Esophagus muscularis mucosa (tissue), 4 donors: ENCODE measurements at regions not wholly inside any gene's neighbourhood (a gene's known extent, or its start where the extent isn't known, plus 50 kb on each side); places are given as distances from the start of the nearest gene placed in this dataset.

Experiments used
- DNase-seq: peaks from one replicate; pipeline ENCODE4 v3.0.0-alpha.2; 2017; ENCODE audit errors: extremely low spot score
- H3K27ac ChIP-seq, 4 donors: fragments of 200-600 bp; sonication (generic); replicated peaks in 1 of 4; 1 replicate in 3 of 4; 2 replicates in 1 of 4; pipeline ENCODE4 v1.5.1; 2016 to 2019; ENCODE audit warnings: mild to moderate bottlenecking in 1 of 4
- H3K27me3 ChIP-seq, 4 donors: fragments of 200-600 bp; sonication (generic); one replicate each; pipeline versions ENCODE4 v1.5.1 to v1.6.0; 2016 to 2019
- H3K36me3 ChIP-seq, 4 donors: fragments of 200-600 bp; sonication (generic); one replicate each; pipeline ENCODE4 v1.5.1; 2016 to 2019
- H3K4me1 ChIP-seq, 4 donors: fragments of 200-600 bp; sonication (generic); one replicate each; pipeline ENCODE4 v1.5.1; 2016 to 2019
- H3K4me3 ChIP-seq, 4 donors: fragments of 200-600 bp; sonication (generic); 1 replicate in 2 of 4; 2 replicates in 2 of 4; pipeline ENCODE4 v1.5.1; 2016 to 2019; ENCODE audit warnings: mild to moderate bottlenecking in 4 of 4, moderate library complexity in 1 of 4
- H3K9me3 ChIP-seq, 4 donors: fragments of 200-600 bp; sonication (generic); 1 replicate in 3 of 4; 2 replicates in 1 of 4; pipeline ENCODE4 v1.5.1; 2016 to 2019
- CTCF ChIP-seq, 3 experiments: fragments of 200-600 bp in 2 of 3; fragments of 450-650 bp in 1 of 3; sonication (generic) in 2 of 3; IDR thresholded peaks; one replicate each; pipeline ENCODE4 v1.5.1; 2017 to 2019; ENCODE audit warnings: antibody characterized with exemption in 3 of 3, mild to moderate bottlenecking in 2 of 3, moderate library complexity in 1 of 3
- EP300 ChIP-seq: sonication (generic); formaldehyde crosslinking; IDR thresholded peaks from one replicate; pipeline ENCODE4 v1.6.1; 2017; ENCODE audit warnings: antibody characterized with exemption
- POLR2A ChIP-seq: fragments of 450-650 bp; IDR thresholded peaks from one replicate; pipeline ENCODE4 v1.6.1; 2017; ENCODE audit warnings: antibody characterized with exemption, moderate library complexity, mild to moderate bottlenecking, low read depth
- POLR2AphosphoS5 ChIP-seq, 2 donors: sonication (generic); formaldehyde crosslinking; IDR thresholded peaks; one replicate each; pipeline ENCODE4 v1.6.1; 2017; ENCODE audit warnings: antibody characterized with exemption in 2 of 2
- WGBS: methylation state at CpG from one replicate; pipeline ENCODE4 v1.1.5; 2018; 5-methylcytosine and 5-hydroxymethylcytosine counted together
- intact Hi-C: fragments of 100-400 bp; cut with DNase I; formaldehyde crosslinking; loops from one replicate; pipeline ENCODE4 v1.15.1; 2023

GRCh38 chr1:228911225-228912210 lies 176.2 kb downstream of the RHOU start:
- Histone ChIP-seq H3K27ac (no peak overlapping the region), H3K9me3 (peaks cover 0 to 7% (median 0%) of the 10 kb centered on the region in 4 donors), H3K27me3 (no peaks in the 10 kb centered on the region), H3K4me1 (no peaks in the 10 kb centered on the region), H3K4me3 (no peak overlapping the region), H3K36me3 (no peaks in the 10 kb centered on the region)
- DNase-seq = no peak
- WGBS = 80% methylated on average over 14 of the region's 14 CpGs
- intact Hi-C loops = no loop called here
- TF ChIP-seq EP300 (no peak), POLR2AphosphoS5 (IDR thresholded peaks at IDR 0.05) (no peak), POLR2A (no peak), CTCF (IDR thresholded peaks at IDR 0.05) (no peak)

- H3K4me3 ChIP-seq = no peak overlapping the region
- H3K27me3 ChIP-seq = no peaks in the 10 kb centered on the region
- H3K27ac ChIP-seq = no peak overlapping the region
- H3K4me1 ChIP-seq = no peaks in the 10 kb centered on the region
- no peaks in the 10 kb centered on the region for H3K9me3 ChIP-seq
- TF ChIP-seq EP300 = no peak
- no peak for TF ChIP-seq CTCF (IDR thresholded peaks at IDR 0.05)
- TF ChIP-seq POLR2A = no peak
- TF ChIP-seq POLR2AphosphoS5 (IDR thresholded peaks at IDR 0.05) = no peak
- no peaks in the 10 kb centered on the region for H3K36me3 ChIP-seq
- 94% methylated on average over 8 of the region's 8 CpGs for WGBS
- intact Hi-C loops = no loop called here
- no peak for DNase-seq
These were observed 178.5 kb downstream of the RHOU start for GRCh38 chr1:228913626-228914414.

- no peaks in the 10 kb centered on the region for H3K4me1 ChIP-seq
- intact Hi-C loops = no loop called here
- H3K27ac ChIP-seq = no peak overlapping the region
- no peaks in the 10 kb centered on the region for H3K36me3 ChIP-seq
- no peaks in the 10 kb centered on the region for H3K27me3 ChIP-seq
- H3K9me3 ChIP-seq = no peaks in the 10 kb centered on the region
- no peak for DNase-seq
- TF ChIP-seq POLR2AphosphoS5 (IDR thresholded peaks at IDR 0.05) (no peak), CTCF (IDR thresholded peaks at IDR 0.05) (no peak), POLR2A (no peak), EP300 (no peak)
- H3K4me3 ChIP-seq = no peak overlapping the region
- 86% methylated on average over 1 of the region's 1 CpG for WGBS
These were observed 179.4 kb downstream of the RHOU start for GRCh38 chr1:228914700-228915099.

GRCh38 chr1:228917342-228917741 lies 182.1 kb downstream of the RHOU start:
- Histone ChIP-seq H3K4me3 (no peak overlapping the region), H3K9me3 (no peaks in the 10 kb centered on the region), H3K27me3 (no peaks in the 10 kb centered on the region), H3K4me1 (peaks cover 0 to 5% (median 0%) of the 10 kb centered on the region in 4 donors), H3K27ac (no peak overlapping the region), H3K36me3 (no peaks in the 10 kb centered on the region)
- TF ChIP-seq EP300 (no peak), POLR2A (no peak), POLR2AphosphoS5 (IDR thresholded peaks at IDR 0.05) (no peak), CTCF (IDR thresholded peaks at IDR 0.05) (no peak)
- WGBS = 87% methylated on average over 9 of the region's 9 CpGs
- intact Hi-C loops = no loop called here
- no peak for DNase-seq
